ENCODE measurements at regions not wholly inside any gene's neighbourhood (a gene's known extent, or its start where the extent isn't known, plus 50 kb on each side); places are given as distances from the start of the nearest gene placed in this dataset.
A peak's percentile ranks its signal among the peaks of the same experiment; 100 is the strongest.

- H2BK120ac ChIP-seq (ENCODE audit: low read depth, low read length, poor library complexity, severe bottlenecking), result no peak overlapping the region
- H2BK5ac ChIP-seq (ENCODE audit: insufficient read length, low read length), result no peak overlapping the region
- peak; percentile 49 for DNase-seq
- Mint-ChIP-seq H3K4me1 (no peaks in the 10 kb centered on the region; a peak in 1 of 4 replicates), H3K27me3 (ENCODE audit: low read depth) (no peaks in the 10 kb centered on the region), H3K9me3 (peaks cover 0 to 4% of the 10 kb centered on the region in 2 experiments; a peak in 1 of 5 replicates), H3K27ac (peak overlapping the region in 1 of 3 experiments; percentile 84; a peak in 2 of 7 replicates), H3K4me3 (no peak overlapping the region), H3K36me3 (ENCODE audit: insufficient read depth in 1 of 3, low read depth in 3 of 3) (no peaks in the 10 kb centered on the region; a peak in 1 of 7 replicates)
- WGBS (ENCODE audit: extremely low coverage, insufficient read length, low lambda C conversion rate), result no CpG with 5 or more reads among the region's 12 CpGs
- H3K18ac ChIP-seq (ENCODE audit: insufficient read length, low read depth, low read length), result no peak overlapping the region
- no peaks in the 10 kb centered on the region for H3K79me1 ChIP-seq (ENCODE audit: insufficient read depth, low read depth, low read length, poor library complexity, severe bottlenecking)
- H2AK5ac ChIP-seq (ENCODE audit: insufficient read length, low read length), result no peak overlapping the region
- H3K27ac ChIP-seq (ENCODE audit: insufficient read length, low read depth, low read length), result no peak overlapping the region
- no peak overlapping the region for H3K9ac ChIP-seq (ENCODE audit: extremely low read depth, insufficient read length, low read length)
- peak; percentile 25; the same call in 1 of the 3 replicates for TF ChIP-seq CTCF (conservative IDR thresholded peaks at IDR 0.05)
- no peak overlapping the region for H4K8ac ChIP-seq (replicated peaks; ENCODE audit: insufficient read length, low read depth, low read length)
- H3K14ac ChIP-seq (ENCODE audit: insufficient read depth, low read length), result no peak overlapping the region
- H4K91ac ChIP-seq (ENCODE audit: insufficient read length, low read depth, low read length), result no peak overlapping the region
- H4K20me1 ChIP-seq (ENCODE audit: control insufficient read depth, insufficient read depth, insufficient read length), result no peaks in the 10 kb centered on the region
- no peak overlapping the region for H3K23ac ChIP-seq (ENCODE audit: insufficient read length, low read depth, low read length)
- no peaks in the 10 kb centered on the region for H3K9me3 ChIP-seq (ENCODE audit: control insufficient read depth, low read depth, low read length)
- no peak overlapping the region for H2BK20ac ChIP-seq (ENCODE audit: low read depth, low read length, poor library complexity, severe bottlenecking)
- no peak overlapping the region for H2BK12ac ChIP-seq (ENCODE audit: insufficient read length, low read depth, low read length)
- no peak overlapping the region for H3T11ph ChIP-seq (ENCODE audit: low read length)
- no peaks in the 10 kb centered on the region for H3K4me1 ChIP-seq (ENCODE audit: insufficient read depth, low read length)
- no peak overlapping the region for H3K4ac ChIP-seq (ENCODE audit: low read depth, low read length)
- H2BK15ac ChIP-seq (ENCODE audit: low read depth, low read length), result no peak overlapping the region
- no peak overlapping the region for H2AFZ ChIP-seq (ENCODE audit: low read length)
- H4K5ac ChIP-seq (ENCODE audit: insufficient read length, low read depth, low read length), result no peak overlapping the region
- H3K27me3 ChIP-seq (ENCODE audit: insufficient read depth, low read length), result no peaks in the 10 kb centered on the region
- H3K4me2 ChIP-seq (ENCODE audit: insufficient read depth, insufficient read length, low read length), result no peak overlapping the region
- no peaks in the 10 kb centered on the region for H3K79me2 ChIP-seq (ENCODE audit: insufficient read depth, low read length)
- no peak overlapping the region for H3K56ac ChIP-seq (ENCODE audit: insufficient read length, low read depth, low read length)
- H3K23me2 ChIP-seq (ENCODE audit: insufficient read length, low read depth, low read length, poor library complexity, severe bottlenecking), result no peaks in the 10 kb centered on the region
Measured at GRCh38 chr4:100682477-100683218, 164.8 kb upstream of the EMCN start.

Data from H9 (cell line).